DND-41 (cell line): ENCODE measurements at regions not wholly inside any gene's neighbourhood (a gene's known extent, or its start where the extent isn't known, plus 50 kb on each side); places are given as distances from the start of the nearest gene placed in this dataset.

ENCODE experiments used
- ATAC-seq: fragments of 200-7000 bp; cut with Tn5 transposase; 3 replicates; pipeline ENCODE4 v1.9.1; 2021; ENCODE audit warnings: low read depth; ENCODE audit not compliant: insufficient read depth
- DNase-seq: peaks from one replicate; pipeline ENCODE4 v3.0.0-alpha.2; 2020
- H2AFZ ChIP-seq: 2 replicates; pipeline ENCODE4 v1.6.0; 2012; ENCODE audit warnings: low read depth, low read length
- H3K27ac ChIP-seq: 2 replicates; pipeline ENCODE4 v1.5.1; 2012; ENCODE audit warnings: low read length, inconsistent platforms
- H3K27me3 ChIP-seq: fragments of 200-600 bp; sonication (generic); 2 replicates; pipeline ENCODE4 v1.6.0; 2012; ENCODE audit warnings: low read length, mild to moderate bottlenecking, inconsistent platforms; ENCODE audit not compliant: insufficient read depth, poor library complexity
- H3K36me3 ChIP-seq: 2 replicates; pipeline ENCODE4 v1.5.1; 2012; ENCODE audit warnings: low read length, inconsistent platforms; ENCODE audit not compliant: insufficient read depth
- H3K4me1 ChIP-seq: 2 replicates; pipeline ENCODE4 v1.5.1; 2012; ENCODE audit warnings: mild to moderate bottlenecking, low read length; ENCODE audit not compliant: insufficient read depth
- H3K4me2 ChIP-seq: 2 replicates; pipeline ENCODE4 v1.6.0; 2012; ENCODE audit warnings: mild to moderate bottlenecking, moderate library complexity, low read length, inconsistent platforms; ENCODE audit not compliant: insufficient read depth
- H3K4me3 ChIP-seq, 2 experiments: fragments of 200-600 bp in 1 of 2; shearing (Covaris generic) in 1 of 2; 2 replicates each; pipeline ENCODE4 v1.5.1; 2012 to 2016; ENCODE audit warnings: inconsistent platforms in 2 of 2, low read length in 2 of 2, mild to moderate bottlenecking in 2 of 2, low read depth in 1 of 2, moderate library complexity in 1 of 2
- H3K79me2 ChIP-seq: 2 replicates; pipeline ENCODE4 v1.6.0; 2012; ENCODE audit warnings: low read length, inconsistent platforms; ENCODE audit not compliant: insufficient read depth
- H3K9ac ChIP-seq: 2 replicates; pipeline ENCODE4 v1.6.0; 2012; ENCODE audit warnings: low read depth, mild to moderate bottlenecking, inconsistent platforms, low read length, moderate library complexity
- H3K9me3 ChIP-seq: 2 replicates; pipeline ENCODE4 v1.5.1; 2012; ENCODE audit warnings: low read length, moderate library complexity, mild to moderate bottlenecking, inconsistent platforms; ENCODE audit not compliant: insufficient read depth, severe bottlenecking
- H4K20me1 ChIP-seq: 2 replicates; pipeline ENCODE4 v1.6.0; 2012; ENCODE audit warnings: low read length; ENCODE audit not compliant: insufficient read depth
- EZH2 ChIP-seq: IDR thresholded peaks from 3 replicates; pipeline ENCODE4 v1.6.1; 2012; ENCODE audit warnings: borderline replicate concordance, low read depth, mild to moderate bottlenecking, moderate library complexity, low read length, inconsistent platforms; ENCODE audit not compliant: severe bottlenecking
- TF ChIP-seq, protein P1 (sequence below): IDR thresholded peaks from 2 replicates; pipeline ENCODE4 v1.5.1; 2012; ENCODE audit warnings: borderline replicate concordance, low read length, moderate library complexity, mild to moderate bottlenecking; ENCODE audit not compliant: poor library complexity, severe bottlenecking; ENCODE audit errors: extremely low read depth

DNA sequence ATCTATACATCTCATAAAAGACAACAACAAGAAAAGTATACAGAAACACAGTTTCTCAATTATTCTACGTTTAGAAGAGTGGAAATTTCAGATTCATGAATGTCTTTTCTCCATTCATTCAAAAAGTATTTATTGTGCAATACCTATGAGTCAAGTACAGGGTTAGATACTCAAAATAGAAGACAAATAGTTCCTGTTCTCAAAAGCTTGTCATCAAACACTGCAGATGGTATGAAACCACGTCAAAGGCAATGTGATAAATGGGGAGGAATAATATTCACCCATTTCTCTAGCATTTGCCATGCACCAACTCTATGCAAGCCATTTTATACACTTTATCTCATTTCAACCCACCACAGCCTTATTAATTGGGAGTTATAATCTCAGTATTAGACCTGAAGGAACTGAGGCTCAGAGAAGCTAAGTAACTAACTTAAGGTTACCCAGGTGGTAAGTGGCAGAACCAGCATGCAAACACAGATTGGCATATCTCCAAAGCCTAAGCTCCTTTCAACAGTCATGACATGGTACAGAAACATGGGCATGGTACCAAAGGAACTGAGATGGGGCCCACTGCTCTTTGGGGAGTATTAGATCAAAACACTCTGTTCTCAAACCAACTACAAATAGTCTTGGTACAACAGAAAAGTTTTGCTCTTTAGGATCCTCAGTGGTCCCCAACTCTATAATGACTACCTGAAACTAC lies 67.2 kb upstream of the NPAS2 start:
- Histone ChIP-seq H3K4me1 (peaks cover 4% of the 10 kb centered on the region), H3K27me3 (peaks cover 10% of the 10 kb centered on the region), H4K20me1 (no peaks in the 10 kb centered on the region), H2AFZ (no peak overlapping the region), H3K9ac (no peak overlapping the region), H3K4me3 (no peak overlapping the region), H3K27ac (no peak overlapping the region), H3K36me3 (no peaks in the 10 kb centered on the region), H3K4me2 (no peak overlapping the region), H3K79me2 (no peaks in the 10 kb centered on the region), H3K9me3 (no peaks in the 10 kb centered on the region)
- TF ChIP-seq EZH2 = no peak
- TF ChIP-seq, protein P1, sequence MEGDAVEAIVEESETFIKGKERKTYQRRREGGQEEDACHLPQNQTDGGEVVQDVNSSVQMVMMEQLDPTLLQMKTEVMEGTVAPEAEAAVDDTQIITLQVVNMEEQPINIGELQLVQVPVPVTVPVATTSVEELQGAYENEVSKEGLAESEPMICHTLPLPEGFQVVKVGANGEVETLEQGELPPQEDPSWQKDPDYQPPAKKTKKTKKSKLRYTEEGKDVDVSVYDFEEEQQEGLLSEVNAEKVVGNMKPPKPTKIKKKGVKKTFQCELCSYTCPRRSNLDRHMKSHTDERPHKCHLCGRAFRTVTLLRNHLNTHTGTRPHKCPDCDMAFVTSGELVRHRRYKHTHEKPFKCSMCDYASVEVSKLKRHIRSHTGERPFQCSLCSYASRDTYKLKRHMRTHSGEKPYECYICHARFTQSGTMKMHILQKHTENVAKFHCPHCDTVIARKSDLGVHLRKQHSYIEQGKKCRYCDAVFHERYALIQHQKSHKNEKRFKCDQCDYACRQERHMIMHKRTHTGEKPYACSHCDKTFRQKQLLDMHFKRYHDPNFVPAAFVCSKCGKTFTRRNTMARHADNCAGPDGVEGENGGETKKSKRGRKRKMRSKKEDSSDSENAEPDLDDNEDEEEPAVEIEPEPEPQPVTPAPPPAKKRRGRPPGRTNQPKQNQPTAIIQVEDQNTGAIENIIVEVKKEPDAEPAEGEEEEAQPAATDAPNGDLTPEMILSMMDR = no peak
- DNase-seq (no peak), ATAC-seq (peak; percentile 57; the same call in 1 of the 3 replicates)

DNA sequence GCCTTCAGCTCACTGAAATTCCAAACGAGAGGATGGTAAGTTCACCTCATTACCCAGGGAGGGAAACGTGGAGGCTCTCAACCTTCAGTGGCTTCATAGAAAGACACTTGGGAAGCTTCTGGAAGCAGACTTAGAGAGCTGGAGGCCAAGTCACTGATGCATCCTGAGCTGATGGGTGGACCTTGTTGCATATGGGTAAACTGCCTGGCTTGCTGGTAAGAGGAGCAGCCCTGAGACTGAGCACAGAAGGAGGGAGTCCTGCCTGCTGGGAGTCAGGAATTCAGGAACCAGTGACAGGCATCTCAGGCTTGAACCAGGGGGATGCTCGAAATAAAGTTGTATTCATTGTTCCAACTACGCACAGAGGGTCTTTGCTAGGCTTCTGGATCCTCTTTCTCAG lies 66.5 kb upstream of the NPAS2 start:
- Histone ChIP-seq H3K4me2 (no peak overlapping the region), H3K79me2 (no peaks in the 10 kb centered on the region), H4K20me1 (no peaks in the 10 kb centered on the region), H3K4me3 (no peak overlapping the region), H3K27me3 (peaks cover 6% of the 10 kb centered on the region), H3K36me3 (no peaks in the 10 kb centered on the region), H3K27ac (no peak overlapping the region), H2AFZ (no peak overlapping the region), H3K9me3 (no peaks in the 10 kb centered on the region), H3K4me1 (no peaks in the 10 kb centered on the region), H3K9ac (no peak overlapping the region)
- DNase-seq = no peak
- ATAC-seq = no peak
- TF ChIP-seq, protein P1 = no peak
- TF ChIP-seq EZH2 = no peak

DNA sequence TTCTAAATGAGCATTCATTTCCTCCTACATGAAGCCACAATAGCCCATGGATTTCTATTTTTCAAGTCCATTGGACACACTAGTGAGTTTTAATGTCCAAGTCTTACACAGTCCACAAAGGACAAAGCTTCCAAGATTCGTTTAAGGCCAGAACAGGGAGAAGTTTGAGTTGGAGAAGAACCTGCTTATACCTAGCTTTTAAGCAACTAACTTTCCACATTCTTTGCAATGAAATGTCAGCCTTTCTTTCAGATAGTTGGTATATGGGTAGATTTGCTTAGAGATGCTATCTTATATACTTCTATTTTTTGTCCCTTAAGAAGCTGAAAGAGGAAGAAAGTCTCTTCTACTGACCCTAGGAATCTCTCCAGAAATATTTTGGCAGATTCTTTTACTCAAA lies 66.1 kb upstream of the NPAS2 start:
- Histone ChIP-seq H3K36me3 (no peaks in the 10 kb centered on the region), H3K4me1 (no peaks in the 10 kb centered on the region), H3K4me3 (no peak overlapping the region), H3K9me3 (no peaks in the 10 kb centered on the region), H2AFZ (no peak overlapping the region), H3K27ac (no peak overlapping the region), H3K79me2 (no peaks in the 10 kb centered on the region), H3K4me2 (no peak overlapping the region), H3K9ac (no peak overlapping the region), H4K20me1 (no peaks in the 10 kb centered on the region), H3K27me3 (peaks cover 5% of the 10 kb centered on the region)
- TF ChIP-seq EZH2 = no peak
- TF ChIP-seq, protein P1 = no peak
- DNase-seq (no peak), ATAC-seq (no peak)
